ENCODE measurements at regions not wholly inside any gene's neighbourhood (a gene's known extent, or its start where the extent isn't known, plus 50 kb on each side); places are given as distances from the start of the nearest gene placed in this dataset.

DNA sequence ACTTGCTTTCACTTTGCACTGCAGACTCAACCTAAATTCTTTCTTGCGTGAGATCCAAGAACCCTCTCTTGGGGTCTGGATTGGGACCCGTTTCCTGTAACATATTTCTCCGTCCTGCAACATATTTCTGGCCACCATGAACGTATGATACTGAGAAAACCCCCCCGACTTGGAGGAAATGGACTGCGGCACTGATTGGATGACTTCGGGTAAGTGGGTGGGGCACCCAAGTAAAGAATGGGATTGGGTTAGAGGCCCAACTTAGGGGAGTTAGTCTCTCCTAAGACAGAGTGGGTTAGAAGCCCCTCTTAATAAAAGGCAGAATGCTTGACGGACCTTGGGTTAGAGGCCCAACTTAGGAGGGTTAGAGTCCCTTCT is 690.4 kb downstream of the UQCRFS1 start:
- no peak for TF ChIP-seq EZH2 (IDR thresholded peaks at IDR 0.05; ENCODE audit: low read depth)
- TF ChIP-seq, protein P1, sequence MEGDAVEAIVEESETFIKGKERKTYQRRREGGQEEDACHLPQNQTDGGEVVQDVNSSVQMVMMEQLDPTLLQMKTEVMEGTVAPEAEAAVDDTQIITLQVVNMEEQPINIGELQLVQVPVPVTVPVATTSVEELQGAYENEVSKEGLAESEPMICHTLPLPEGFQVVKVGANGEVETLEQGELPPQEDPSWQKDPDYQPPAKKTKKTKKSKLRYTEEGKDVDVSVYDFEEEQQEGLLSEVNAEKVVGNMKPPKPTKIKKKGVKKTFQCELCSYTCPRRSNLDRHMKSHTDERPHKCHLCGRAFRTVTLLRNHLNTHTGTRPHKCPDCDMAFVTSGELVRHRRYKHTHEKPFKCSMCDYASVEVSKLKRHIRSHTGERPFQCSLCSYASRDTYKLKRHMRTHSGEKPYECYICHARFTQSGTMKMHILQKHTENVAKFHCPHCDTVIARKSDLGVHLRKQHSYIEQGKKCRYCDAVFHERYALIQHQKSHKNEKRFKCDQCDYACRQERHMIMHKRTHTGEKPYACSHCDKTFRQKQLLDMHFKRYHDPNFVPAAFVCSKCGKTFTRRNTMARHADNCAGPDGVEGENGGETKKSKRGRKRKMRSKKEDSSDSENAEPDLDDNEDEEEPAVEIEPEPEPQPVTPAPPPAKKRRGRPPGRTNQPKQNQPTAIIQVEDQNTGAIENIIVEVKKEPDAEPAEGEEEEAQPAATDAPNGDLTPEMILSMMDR (conservative IDR thresholded peaks at IDR 0.05) = no peak
- intact Hi-C loops (cut with micrococcal nuclease; ENCODE audit: unreplicated experiment) = no loop called here
- Histone ChIP-seq H3K27me3 (ENCODE audit: insufficient read depth, low read depth) (peaks cover 55% of the 10 kb centered on the region), H3K79me2 (ENCODE audit: low read depth) (no peaks in the 10 kb centered on the region), H3K9me2 (ENCODE audit: insufficient read depth) (no peaks in the 10 kb centered on the region), H3K4me2 (no peak overlapping the region), H4K20me1 (ENCODE audit: insufficient read depth) (no peaks in the 10 kb centered on the region), H3K9me3 (ENCODE audit: insufficient read depth, low read depth) (no peaks in the 10 kb centered on the region), H3K4me3 (no peak overlapping the region), H3K36me3 (ENCODE audit: low read depth) (no peaks in the 10 kb centered on the region), H3K27ac (no peak overlapping the region), H3F3A (ENCODE audit: insufficient read depth, low read depth) (no peaks in the 10 kb centered on the region), H2AFZ (no peak overlapping the region), H3K4me1 (replicated peaks; ENCODE audit: insufficient read depth) (no peaks in the 10 kb centered on the region)
- DNase-seq = no peak
- ChIA-PET CTCF (no interaction called here), POLR2A (ENCODE audit: unreplicated experiment) (no interaction called here)
- BruUV-seq (replicated peaks) = no TSS peak

DNA sequence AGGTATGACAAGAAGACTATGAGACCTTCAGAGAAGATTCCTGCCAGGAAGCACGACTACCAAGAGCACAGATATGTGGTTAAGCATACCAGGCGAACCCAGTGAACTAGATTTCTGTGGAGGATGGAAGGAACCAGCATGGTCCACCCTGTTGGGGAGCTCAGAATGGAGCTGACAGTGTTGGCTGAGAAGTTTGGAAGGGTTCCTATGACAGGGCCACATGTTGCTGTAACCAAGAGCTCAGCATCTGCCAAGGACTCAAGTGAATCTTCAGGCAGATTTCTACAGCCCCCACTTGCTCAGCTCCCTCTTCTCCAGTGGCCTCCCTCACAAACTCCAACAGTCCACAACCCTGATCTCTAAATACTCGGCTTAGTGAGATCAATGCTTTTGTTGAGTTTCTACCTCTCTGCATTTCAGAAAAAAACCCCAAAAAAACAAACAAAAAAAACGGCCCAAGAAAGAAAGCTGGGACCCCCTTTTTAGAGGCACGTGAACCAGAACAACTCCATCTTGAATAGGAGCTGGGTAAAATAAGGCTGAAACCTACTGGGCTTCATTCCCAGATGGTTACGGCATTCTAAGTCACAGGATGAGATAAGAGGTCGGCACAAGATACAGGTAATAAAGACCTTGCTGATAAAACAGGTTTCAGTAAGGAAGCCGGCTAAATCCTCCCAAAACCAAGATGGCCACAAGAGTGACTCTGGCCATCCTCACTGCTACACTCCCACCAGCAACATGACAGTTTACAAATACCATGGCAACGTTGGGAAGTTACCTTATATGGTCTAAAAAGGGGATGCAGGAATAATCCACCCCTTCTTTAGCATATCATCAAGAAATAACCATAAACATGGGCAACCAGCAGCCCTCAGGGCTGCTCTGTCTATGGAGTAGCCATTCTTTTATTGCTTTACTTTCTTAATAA is 691.1 kb downstream of the UQCRFS1 start:
- Histone ChIP-seq H3K27ac (no peak overlapping the region), H3K4me1 (replicated peaks; ENCODE audit: insufficient read depth) (no peaks in the 10 kb centered on the region), H3K27me3 (ENCODE audit: insufficient read depth, low read depth) (peaks cover 55% of the 10 kb centered on the region), H3K4me2 (no peak overlapping the region), H3K4me3 (no peak overlapping the region), H3K9me2 (ENCODE audit: insufficient read depth) (no peaks in the 10 kb centered on the region), H3K9me3 (ENCODE audit: insufficient read depth, low read depth) (no peaks in the 10 kb centered on the region), H3K79me2 (ENCODE audit: low read depth) (no peaks in the 10 kb centered on the region), H3K36me3 (ENCODE audit: low read depth) (no peaks in the 10 kb centered on the region), H2AFZ (no peak overlapping the region), H4K20me1 (ENCODE audit: insufficient read depth) (no peaks in the 10 kb centered on the region), H3F3A (ENCODE audit: insufficient read depth, low read depth) (no peaks in the 10 kb centered on the region)
- no TSS peak for BruUV-seq (replicated peaks)
- DNase-seq = no peak
- ChIA-PET CTCF (no interaction called here), POLR2A (ENCODE audit: unreplicated experiment) (no interaction called here)
- intact Hi-C loops (cut with micrococcal nuclease; ENCODE audit: unreplicated experiment) = no loop called here
- TF ChIP-seq EZH2 (IDR thresholded peaks at IDR 0.05; ENCODE audit: low read depth) = no peak
- TF ChIP-seq, protein P1 (conservative IDR thresholded peaks at IDR 0.05) = no peak

DNA sequence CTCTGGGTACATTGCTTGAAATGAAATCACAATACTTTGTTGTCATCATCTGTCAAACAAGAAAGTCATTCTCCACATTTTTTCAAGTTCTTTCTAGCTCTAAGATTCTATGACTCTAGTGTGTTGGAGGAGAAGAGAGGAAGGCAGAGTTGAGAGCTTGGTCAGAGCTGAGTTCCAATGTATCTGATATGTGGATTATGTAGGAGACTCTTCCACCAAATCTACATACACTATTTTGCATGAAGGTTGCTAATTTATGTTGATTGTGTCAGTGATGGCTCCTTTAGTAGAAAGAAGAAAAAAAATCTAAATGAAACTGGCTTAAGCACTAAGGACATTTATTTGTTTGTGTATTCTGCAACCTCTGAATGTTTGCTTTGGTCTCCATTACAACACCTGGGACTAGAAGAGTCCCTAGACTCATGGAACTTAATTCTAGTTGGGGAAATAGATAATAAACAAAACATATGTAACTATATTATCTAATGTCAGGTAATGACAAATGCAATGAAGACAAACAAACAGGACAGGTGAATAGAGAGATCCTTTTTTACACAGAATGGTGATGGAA is 691.9 kb downstream of the UQCRFS1 start:
- intact Hi-C loops (cut with micrococcal nuclease; ENCODE audit: unreplicated experiment) = no loop called here
- BruUV-seq (replicated peaks) = no TSS peak
- Histone ChIP-seq H3K27ac (no peak overlapping the region), H4K20me1 (ENCODE audit: insufficient read depth) (no peaks in the 10 kb centered on the region), H3K27me3 (ENCODE audit: insufficient read depth, low read depth) (peaks cover 55% of the 10 kb centered on the region), H3K79me2 (ENCODE audit: low read depth) (no peaks in the 10 kb centered on the region), H3K9me3 (ENCODE audit: insufficient read depth, low read depth) (no peaks in the 10 kb centered on the region), H3K4me2 (no peak overlapping the region), H3K36me3 (ENCODE audit: low read depth) (no peaks in the 10 kb centered on the region), H3K4me3 (no peak overlapping the region), H2AFZ (no peak overlapping the region), H3K4me1 (replicated peaks; ENCODE audit: insufficient read depth) (no peaks in the 10 kb centered on the region), H3F3A (ENCODE audit: insufficient read depth, low read depth) (no peaks in the 10 kb centered on the region), H3K9me2 (ENCODE audit: insufficient read depth) (no peaks in the 10 kb centered on the region)
- TF ChIP-seq, protein P1 (conservative IDR thresholded peaks at IDR 0.05) = no peak
- TF ChIP-seq EZH2 (IDR thresholded peaks at IDR 0.05; ENCODE audit: low read depth) = no peak
- DNase-seq = no peak
- ChIA-PET POLR2A (ENCODE audit: unreplicated experiment) (no interaction called here), CTCF (no interaction called here)

Measured in PC-9 (cell line).